B cell (primary cell): ENCODE measurements at regions not wholly inside any gene's neighbourhood (a gene's known extent, or its start where the extent isn't known, plus 50 kb on each side); places are given as distances from the start of the nearest gene placed in this dataset.

ENCODE experiments used
- ATAC-seq: fragments of 200-7000 bp; cut with Tn5 transposase; one replicate; pipeline ENCODE4 v1.10.0; 2021; ENCODE audit warnings: low read depth, mild to moderate bottlenecking, moderate number of reproducible peaks, moderate library complexity
- CTCF ChIA-PET: fragments of 350-600 bp; sonication (Branson Sonifier 250); formaldehyde crosslinking; loops from one replicate; lab custom pipeline; 2021; ENCODE audit warnings: antibody characterized with exemption, inconsistent platforms; lab: Charles Lee
- POLR2A ChIA-PET: fragments of 350-600 bp; sonication (Branson Sonifier 250); formaldehyde crosslinking; loops from one replicate; lab custom pipeline; 2021; ENCODE audit warnings: antibody characterized with exemption; lab: Charles Lee
- DNase-seq: peaks from one replicate; pipeline ENCODE4 v3.0.0; 2013
- H2AFZ ChIP-seq: 2 replicates; pipeline ENCODE4 v1.6.1; 2012; ENCODE audit warnings: mild to moderate bottlenecking, low read depth, low read length; ENCODE audit not compliant: insufficient read depth, poor library complexity, severe bottlenecking
- H3K27ac ChIP-seq, 2 donors: 1 replicate in 1 of 2; 2 replicates in 1 of 2; pipeline ENCODE4 v1.5.1; 2012 to 2013; ENCODE audit warnings: low read length in 2 of 2, mild to moderate bottlenecking in 2 of 2, moderate library complexity in 1 of 2
- H3K27me3 ChIP-seq, 4 experiments: fragments of 200-600 bp in 1 of 4; sonication (generic) in 1 of 4; replicated peaks in 1 of 4; 1 replicate in 2 of 4; 2 replicates in 2 of 4; pipeline versions ENCODE4 v1.6.1 to v1.7.0; 2013 to 2016; ENCODE audit warnings: low read length in 3 of 4, mild to moderate bottlenecking in 2 of 4, mixed read lengths in 1 of 4, moderate library complexity in 1 of 4; ENCODE audit not compliant: insufficient read depth in 4 of 4, control insufficient read depth in 3 of 4; ENCODE audit errors: control extremely low read depth in 1 of 4
- H3K36me3 ChIP-seq, 2 experiments: replicated peaks in 1 of 2; 1 replicate in 1 of 2; 2 replicates in 1 of 2; pipeline versions ENCODE4 v1.6.1 to v1.7.1; 2013; ENCODE audit warnings: low read length in 1 of 2; ENCODE audit not compliant: insufficient read depth in 2 of 2, control insufficient read depth in 1 of 2; ENCODE audit errors: control extremely low read depth in 1 of 2, extremely low read depth in 1 of 2
- H3K4me1 ChIP-seq, 2 donors: fragments of 200-600 bp in 1 of 2; sonication (generic) in 1 of 2; 1 replicate in 1 of 2; 2 replicates in 1 of 2; pipeline versions ENCODE4 v1.5.1 to v1.6.1; 2013 to 2017; ENCODE audit warnings: low read length in 2 of 2; ENCODE audit not compliant: control insufficient read depth in 2 of 2, insufficient read depth in 2 of 2
- H3K4me2 ChIP-seq: replicated peaks from 2 replicates; pipeline ENCODE3; 2012; ENCODE audit warnings: mild to moderate bottlenecking, low read depth, low read length; ENCODE audit not compliant: poor library complexity, severe bottlenecking
- H3K4me3 ChIP-seq, 5 experiments: fragments of 200-600 bp in 1 of 5; sonication (generic) in 1 of 5; 1 replicate in 3 of 5; 2 replicates in 2 of 5; pipeline versions ENCODE4 v1.5.1 to v1.7.0; 2011 to 2016; ENCODE audit warnings: low read length in 4 of 5, mild to moderate bottlenecking in 4 of 5, low read depth in 2 of 5, control low read depth in 1 of 5, moderate library complexity in 1 of 5; ENCODE audit not compliant: insufficient read depth in 1 of 5; ENCODE audit errors: control extremely low read depth in 1 of 5, extremely low read depth in 1 of 5
- H3K79me2 ChIP-seq: fragments of 200-600 bp; sonication (generic); one replicate; pipeline ENCODE4 v1.6.0; 2016; ENCODE audit warnings: low read length; ENCODE audit not compliant: control insufficient read depth, insufficient read depth
- H3K9ac ChIP-seq: fragments of 200-600 bp; sonication (generic); 2 replicates; pipeline ENCODE4 v1.6.1; 2017; ENCODE audit warnings: mild to moderate bottlenecking, low read length, moderate library complexity
- H3K9me3 ChIP-seq, 3 donors: one replicate each; pipeline versions ENCODE4 v1.6.1 to v1.7.1; 2013; ENCODE audit warnings: low read length in 2 of 3; ENCODE audit not compliant: control insufficient read depth in 2 of 3, insufficient read depth in 1 of 3; ENCODE audit errors: control extremely low read depth in 1 of 3
- H4K20me1 ChIP-seq: 2 replicates; pipeline ENCODE4 v1.6.0; 2012; ENCODE audit warnings: mild to moderate bottlenecking, low read length; ENCODE audit not compliant: insufficient read depth, control insufficient read depth, poor library complexity, severe bottlenecking
- H3K27ac Mint-ChIP-seq: one replicate; pipeline ENCODE4 v1.8.0; 2021; ENCODE audit warnings: mixed read lengths
- H3K27me3 Mint-ChIP-seq: one replicate; pipeline ENCODE4 v1.8.0; 2021; ENCODE audit warnings: mixed read lengths
- H3K4me1 Mint-ChIP-seq: one replicate; pipeline ENCODE4 v1.8.0; 2021; ENCODE audit warnings: mixed read lengths
- H3K4me3 Mint-ChIP-seq: one replicate; pipeline ENCODE4 v1.8.0; 2021; ENCODE audit warnings: mixed read lengths
- H3K9me3 Mint-ChIP-seq: one replicate; pipeline ENCODE4 v1.8.0; 2022; ENCODE audit warnings: mixed read lengths; ENCODE audit not compliant: insufficient read depth
- CTCF ChIP-seq: fragments of 200-600 bp; IDR thresholded peaks from one replicate; pipeline ENCODE4 v1.8.0; 2022; ENCODE audit warnings: antibody characterized with exemption, mild to moderate bottlenecking
- EZH2 ChIP-seq: IDR thresholded peaks from 2 replicates; pipeline ENCODE4 v1.6.1; 2012; ENCODE audit warnings: borderline replicate concordance, low read depth, mild to moderate bottlenecking, moderate library complexity, low read length; ENCODE audit not compliant: insufficient read depth, poor library complexity, severe bottlenecking
- WGBS: methylation state at CpG from one replicate; pipeline ENCODE4 v1.1.5; 2013; ENCODE audit warnings: missing lambda C conversion rate; ENCODE audit not compliant: insufficient coverage; 5-methylcytosine and 5-hydroxymethylcytosine counted together
- intact Hi-C: fragments of 100-400 bp; cut with micrococcal nuclease; formaldehyde crosslinking; loops from one replicate; pipeline ENCODE4 v1.10.0; 2022

GRCh38 chr1:29810121-29811120 is 574.1 kb downstream of the PTPRU start:
- WGBS: 88% methylated on average over 11 of the region's 22 CpGs
- DNase-seq: no peak

More at GRCh38 chr1:29810121-29811120, 574.1 kb downstream of the PTPRU start:
- Histone ChIP-seq H3K36me3 (no peaks in the 10 kb centered on the region), H3K4me1 (no peaks in the 10 kb centered on the region), H4K20me1 (no peaks in the 10 kb centered on the region), H2AFZ (no peak overlapping the region), H3K27ac (no peak overlapping the region), H3K4me2 (no peak overlapping the region), H3K9me3 (no peaks in the 10 kb centered on the region), H3K27me3 (no peaks in the 10 kb centered on the region), H3K9ac (no peak overlapping the region), H3K79me2 (no peaks in the 10 kb centered on the region), H3K4me3 (no peak overlapping the region)
- intact Hi-C loops: no loop called here
- Mint-ChIP-seq H3K9me3 (no peaks in the 10 kb centered on the region), H3K4me3 (no peak overlapping the region), H3K27ac (no peak overlapping the region), H3K27me3 (no peaks in the 10 kb centered on the region), H3K4me1 (no peaks in the 10 kb centered on the region)
- CTCF ChIA-PET: no interaction called here
- POLR2A ChIA-PET: no interaction called here
- TF ChIP-seq EZH2 (no peak), CTCF (no peak)
- no peak for ATAC-seq
